ENCODE measurements at regions not wholly inside any gene's neighbourhood (a gene's known extent, or its start where the extent isn't known, plus 50 kb on each side); places are given as distances from the start of the nearest gene placed in this dataset.

GRCh38 chr11:112903340-112903739, 57.9 kb upstream of the NCAM1 start:
- Histone ChIP-seq H3K27me3 (ENCODE audit: control insufficient read depth, insufficient read depth, low read length) (no peaks in the 10 kb centered on the region), H3K27ac (ENCODE audit: low read length) (no peak overlapping the region), H3K4me1 (ENCODE audit: control insufficient read depth, insufficient read depth, low read length) (no peaks in the 10 kb centered on the region), H3K9me3 (ENCODE audit: control insufficient read depth, insufficient read depth, low read depth, low read length) (no peaks in the 10 kb centered on the region), H3K36me3 (ENCODE audit: control insufficient read depth, insufficient read depth, low read length) (no peaks in the 10 kb centered on the region), H3K4me3 (ENCODE audit: low read depth in 2 of 2, low read length in 2 of 2) (no peak overlapping the region)
- intact Hi-C loops (cut with micrococcal nuclease; ENCODE audit: unreplicated experiment) (no loop called here), in situ Hi-C loops (cut with HindIII; ENCODE audit: low pct_unique_long_range_greater_than_20kb, low sequenced_read_pairs) (no loop called here)
- TF ChIP-seq POLR2AphosphoS5 (IDR thresholded peaks at IDR 0.05; ENCODE audit: low read depth, low read length), result no peak
- TF ChIP-seq SIN3A (IDR thresholded peaks at IDR 0.05; ENCODE audit: borderline replicate concordance, insufficient read depth, low read depth, low read length), result no peak
- no peak for TF ChIP-seq TCF7L2 (IDR thresholded peaks at IDR 0.05; ENCODE audit: low read depth, low read length)
- TF ChIP-seq, protein P1, sequence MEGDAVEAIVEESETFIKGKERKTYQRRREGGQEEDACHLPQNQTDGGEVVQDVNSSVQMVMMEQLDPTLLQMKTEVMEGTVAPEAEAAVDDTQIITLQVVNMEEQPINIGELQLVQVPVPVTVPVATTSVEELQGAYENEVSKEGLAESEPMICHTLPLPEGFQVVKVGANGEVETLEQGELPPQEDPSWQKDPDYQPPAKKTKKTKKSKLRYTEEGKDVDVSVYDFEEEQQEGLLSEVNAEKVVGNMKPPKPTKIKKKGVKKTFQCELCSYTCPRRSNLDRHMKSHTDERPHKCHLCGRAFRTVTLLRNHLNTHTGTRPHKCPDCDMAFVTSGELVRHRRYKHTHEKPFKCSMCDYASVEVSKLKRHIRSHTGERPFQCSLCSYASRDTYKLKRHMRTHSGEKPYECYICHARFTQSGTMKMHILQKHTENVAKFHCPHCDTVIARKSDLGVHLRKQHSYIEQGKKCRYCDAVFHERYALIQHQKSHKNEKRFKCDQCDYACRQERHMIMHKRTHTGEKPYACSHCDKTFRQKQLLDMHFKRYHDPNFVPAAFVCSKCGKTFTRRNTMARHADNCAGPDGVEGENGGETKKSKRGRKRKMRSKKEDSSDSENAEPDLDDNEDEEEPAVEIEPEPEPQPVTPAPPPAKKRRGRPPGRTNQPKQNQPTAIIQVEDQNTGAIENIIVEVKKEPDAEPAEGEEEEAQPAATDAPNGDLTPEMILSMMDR (IDR thresholded peaks at IDR 0.05), result no peak
- TF ChIP-seq, protein P2, sequence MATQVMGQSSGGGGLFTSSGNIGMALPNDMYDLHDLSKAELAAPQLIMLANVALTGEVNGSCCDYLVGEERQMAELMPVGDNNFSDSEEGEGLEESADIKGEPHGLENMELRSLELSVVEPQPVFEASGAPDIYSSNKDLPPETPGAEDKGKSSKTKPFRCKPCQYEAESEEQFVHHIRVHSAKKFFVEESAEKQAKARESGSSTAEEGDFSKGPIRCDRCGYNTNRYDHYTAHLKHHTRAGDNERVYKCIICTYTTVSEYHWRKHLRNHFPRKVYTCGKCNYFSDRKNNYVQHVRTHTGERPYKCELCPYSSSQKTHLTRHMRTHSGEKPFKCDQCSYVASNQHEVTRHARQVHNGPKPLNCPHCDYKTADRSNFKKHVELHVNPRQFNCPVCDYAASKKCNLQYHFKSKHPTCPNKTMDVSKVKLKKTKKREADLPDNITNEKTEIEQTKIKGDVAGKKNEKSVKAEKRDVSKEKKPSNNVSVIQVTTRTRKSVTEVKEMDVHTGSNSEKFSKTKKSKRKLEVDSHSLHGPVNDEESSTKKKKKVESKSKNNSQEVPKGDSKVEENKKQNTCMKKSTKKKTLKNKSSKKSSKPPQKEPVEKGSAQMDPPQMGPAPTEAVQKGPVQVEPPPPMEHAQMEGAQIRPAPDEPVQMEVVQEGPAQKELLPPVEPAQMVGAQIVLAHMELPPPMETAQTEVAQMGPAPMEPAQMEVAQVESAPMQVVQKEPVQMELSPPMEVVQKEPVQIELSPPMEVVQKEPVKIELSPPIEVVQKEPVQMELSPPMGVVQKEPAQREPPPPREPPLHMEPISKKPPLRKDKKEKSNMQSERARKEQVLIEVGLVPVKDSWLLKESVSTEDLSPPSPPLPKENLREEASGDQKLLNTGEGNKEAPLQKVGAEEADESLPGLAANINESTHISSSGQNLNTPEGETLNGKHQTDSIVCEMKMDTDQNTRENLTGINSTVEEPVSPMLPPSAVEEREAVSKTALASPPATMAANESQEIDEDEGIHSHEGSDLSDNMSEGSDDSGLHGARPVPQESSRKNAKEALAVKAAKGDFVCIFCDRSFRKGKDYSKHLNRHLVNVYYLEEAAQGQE (IDR thresholded peaks at IDR 0.05; ENCODE audit: insufficient read depth in 1 of 2, low read depth in 2 of 2, low read length in 1 of 2), result no peak
- DNase-seq (ENCODE audit: low read depth, low spot score), result no peak
- ChIA-PET CTCF (no interaction called here), POLR2A (no interaction called here)
- no peak for ATAC-seq
- no TSS peak for BruUV-seq (replicated peaks)

DNA sequence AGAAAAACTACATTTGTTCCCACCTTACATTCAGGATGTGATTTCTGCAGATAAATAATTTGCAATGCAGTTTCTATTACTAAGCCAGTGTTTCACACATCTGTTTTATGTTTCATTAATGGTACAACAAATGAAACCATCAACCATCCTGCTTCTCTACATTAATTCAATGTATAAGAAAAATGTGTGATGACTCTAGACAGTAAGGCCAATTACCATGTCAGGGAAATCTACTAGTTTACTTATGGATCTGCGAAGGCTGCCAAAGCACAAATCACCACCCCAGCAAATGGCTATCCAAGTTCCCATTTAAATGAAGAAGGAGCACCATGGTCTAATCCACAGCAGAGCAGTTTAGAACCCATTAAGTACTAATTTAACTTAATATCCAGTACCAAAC, 50.1 kb upstream of the NCAM1 start:
- in situ Hi-C loops (cut with HindIII; ENCODE audit: low pct_unique_long_range_greater_than_20kb, low sequenced_read_pairs), result no loop called here
- CTCF ChIA-PET, result no interaction called here

More for the DNA sequence above, 50.1 kb upstream of the NCAM1 start:
- H3K36me3 ChIP-seq (ENCODE audit: control insufficient read depth, insufficient read depth, low read length), result no peaks in the 10 kb centered on the region
- no peaks in the 10 kb centered on the region for H3K4me1 ChIP-seq (ENCODE audit: control insufficient read depth, insufficient read depth, low read length)
- DNase-seq (ENCODE audit: low read depth, low spot score), result no peak
- no peak overlapping the region for H3K4me3 ChIP-seq (ENCODE audit: low read depth in 2 of 2, low read length in 2 of 2)
- POLR2A ChIA-PET, result no interaction called here
- TF ChIP-seq, protein P2 (IDR thresholded peaks at IDR 0.05; ENCODE audit: insufficient read depth in 1 of 2, low read depth in 2 of 2, low read length in 1 of 2), result no peak
- no peak for TF ChIP-seq POLR2AphosphoS5 (IDR thresholded peaks at IDR 0.05; ENCODE audit: low read depth, low read length)
- TF ChIP-seq SIN3A (IDR thresholded peaks at IDR 0.05; ENCODE audit: borderline replicate concordance, insufficient read depth, low read depth, low read length), result no peak
- TF ChIP-seq TCF7L2 (IDR thresholded peaks at IDR 0.05; ENCODE audit: low read depth, low read length), result no peak
- TF ChIP-seq, protein P1 (IDR thresholded peaks at IDR 0.05), result no peak
- H3K27ac ChIP-seq (ENCODE audit: low read length), result no peak overlapping the region
- no peak for ATAC-seq
- no peaks in the 10 kb centered on the region for H3K27me3 ChIP-seq (ENCODE audit: control insufficient read depth, insufficient read depth, low read length)
- no TSS peak for BruUV-seq (replicated peaks)
- intact Hi-C loops (cut with micrococcal nuclease; ENCODE audit: unreplicated experiment), result no loop called here
- H3K9me3 ChIP-seq (ENCODE audit: control insufficient read depth, insufficient read depth, low read depth, low read length), result no peaks in the 10 kb centered on the region
